Fibroblast of the aortic adventitia (primary cell): ENCODE measurements at regions not wholly inside any gene's neighbourhood (a gene's known extent, or its start where the extent isn't known, plus 50 kb on each side); places are given as distances from the start of the nearest gene placed in this dataset.

Experiments used
- DNase-seq: peaks from one replicate; pipeline ENCODE4 v3.0.0-alpha.2; 2010; ENCODE audit warnings: low read depth
- H3K4me3 ChIP-seq: 2 replicates; pipeline ENCODE4 v1.5.1; 2011; ENCODE audit warnings: low read depth, mild to moderate bottlenecking, control low read depth, low read length, moderate library complexity
- TF ChIP-seq, protein P1 (sequence below): IDR thresholded peaks from 2 replicates; pipeline ENCODE4 v1.5.1; 2011; ENCODE audit warnings: mild to moderate bottlenecking, low read length, control low read depth, inconsistent platforms; ENCODE audit not compliant: insufficient read depth

DNA sequence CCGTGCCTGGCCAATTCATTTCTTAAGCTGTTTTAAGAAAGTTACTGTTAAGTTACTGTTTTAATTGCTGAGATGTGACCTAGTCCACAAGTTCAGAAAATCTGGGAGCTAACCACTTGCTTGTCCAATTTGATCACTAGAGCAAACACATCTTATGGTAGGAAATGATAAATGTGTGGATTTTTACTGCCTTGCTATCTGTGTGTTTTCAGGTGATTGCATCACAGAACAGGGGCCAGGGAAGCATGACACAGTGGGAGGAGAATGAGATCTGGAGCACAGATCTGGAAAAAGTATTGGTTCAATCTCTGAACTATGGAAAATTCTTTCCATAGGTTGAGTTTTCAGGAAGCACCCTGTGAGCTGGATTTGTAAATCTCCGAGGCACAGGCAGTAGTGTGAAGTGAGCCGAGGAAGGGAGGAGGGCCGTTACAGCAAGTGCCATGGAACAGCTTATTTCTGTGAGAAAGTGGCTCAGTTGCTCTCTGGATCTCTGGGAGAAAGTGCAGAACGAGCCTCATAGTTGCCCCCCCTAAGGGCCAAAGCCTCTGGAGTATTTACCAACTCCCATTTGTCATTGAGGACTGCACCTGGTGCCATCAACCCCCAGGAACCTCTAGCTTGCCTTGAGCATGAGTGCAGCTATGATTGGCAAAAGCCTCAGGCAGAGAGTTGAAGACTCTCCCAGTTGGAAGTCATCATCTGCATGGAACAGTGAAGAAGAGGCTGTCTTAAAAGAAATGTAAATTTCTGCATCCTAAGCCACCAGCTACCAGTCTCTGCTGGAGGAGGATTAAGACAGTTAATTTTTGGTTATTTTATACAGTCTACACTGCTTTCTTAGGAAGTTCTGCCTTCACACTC, 161.8 kb upstream of the CLINT1 start:
- TF ChIP-seq, protein P1, sequence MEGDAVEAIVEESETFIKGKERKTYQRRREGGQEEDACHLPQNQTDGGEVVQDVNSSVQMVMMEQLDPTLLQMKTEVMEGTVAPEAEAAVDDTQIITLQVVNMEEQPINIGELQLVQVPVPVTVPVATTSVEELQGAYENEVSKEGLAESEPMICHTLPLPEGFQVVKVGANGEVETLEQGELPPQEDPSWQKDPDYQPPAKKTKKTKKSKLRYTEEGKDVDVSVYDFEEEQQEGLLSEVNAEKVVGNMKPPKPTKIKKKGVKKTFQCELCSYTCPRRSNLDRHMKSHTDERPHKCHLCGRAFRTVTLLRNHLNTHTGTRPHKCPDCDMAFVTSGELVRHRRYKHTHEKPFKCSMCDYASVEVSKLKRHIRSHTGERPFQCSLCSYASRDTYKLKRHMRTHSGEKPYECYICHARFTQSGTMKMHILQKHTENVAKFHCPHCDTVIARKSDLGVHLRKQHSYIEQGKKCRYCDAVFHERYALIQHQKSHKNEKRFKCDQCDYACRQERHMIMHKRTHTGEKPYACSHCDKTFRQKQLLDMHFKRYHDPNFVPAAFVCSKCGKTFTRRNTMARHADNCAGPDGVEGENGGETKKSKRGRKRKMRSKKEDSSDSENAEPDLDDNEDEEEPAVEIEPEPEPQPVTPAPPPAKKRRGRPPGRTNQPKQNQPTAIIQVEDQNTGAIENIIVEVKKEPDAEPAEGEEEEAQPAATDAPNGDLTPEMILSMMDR, result no peak
- DNase-seq, result no peak
- no peak overlapping the region for H3K4me3 ChIP-seq

GRCh38 chr5:158017469-158017868, 158.5 kb upstream of the CLINT1 start:
- no peak for DNase-seq
- TF ChIP-seq, protein P1, result no peak
- H3K4me3 ChIP-seq, result no peak overlapping the region

GRCh38 chr5:158014372-158014771, 155.4 kb upstream of the CLINT1 start:
- no peak for DNase-seq
- TF ChIP-seq, protein P1, result no peak
- H3K4me3 ChIP-seq, result no peak overlapping the region

- TF ChIP-seq, protein P1, result peak; percentile 51
- peak; percentile 48 for DNase-seq
- H3K4me3 ChIP-seq, result no peak overlapping the region
Measured at GRCh38 chr5:158013939-158014338, 155.0 kb upstream of the CLINT1 start.

DNA sequence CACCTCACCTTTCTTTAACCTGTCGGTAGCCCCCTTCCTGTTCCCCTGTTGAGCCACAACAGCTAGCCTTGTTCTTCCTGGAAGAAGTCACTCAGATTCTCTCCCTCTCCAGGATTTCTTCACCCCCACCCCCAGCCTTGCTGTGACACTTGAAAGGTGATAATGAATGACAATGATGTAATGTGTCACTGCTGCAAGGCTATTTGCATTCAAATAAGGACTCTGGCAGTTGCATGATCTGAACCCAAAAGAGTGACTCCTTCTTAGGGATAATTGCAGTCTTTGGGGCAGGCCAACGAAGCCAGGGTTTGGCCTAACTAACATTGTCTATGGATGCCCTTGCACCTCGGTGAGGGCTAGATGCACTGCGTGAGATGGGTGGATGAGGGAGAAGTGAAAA, 154.4 kb upstream of the CLINT1 start:
- TF ChIP-seq, protein P1, result no peak
- no peak overlapping the region for H3K4me3 ChIP-seq
- DNase-seq, result no peak

DNA sequence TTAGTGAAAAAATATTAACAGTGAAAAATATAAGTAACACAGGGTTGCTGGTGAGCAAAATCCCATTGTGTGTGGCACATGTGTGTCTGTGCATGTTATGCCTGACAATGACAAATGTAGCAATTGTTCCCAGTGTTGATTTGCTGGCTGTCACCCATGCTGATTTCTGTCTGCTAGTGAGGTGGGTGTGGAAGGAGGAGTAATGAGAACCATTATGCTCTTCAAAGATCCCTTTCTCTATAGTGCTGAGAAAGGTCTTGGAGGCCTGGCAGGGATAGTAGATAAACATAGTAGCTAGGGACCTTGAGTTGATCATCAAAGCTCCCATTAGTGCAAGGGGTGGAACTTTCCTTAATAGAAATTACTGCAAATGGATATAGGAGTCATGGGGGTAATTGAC, 152.5 kb upstream of the CLINT1 start:
- H3K4me3 ChIP-seq, result no peak overlapping the region
- TF ChIP-seq, protein P1, result no peak
- DNase-seq, result no peak
